ENCODE measurements at regions not wholly inside any gene's neighbourhood (a gene's known extent, or its start where the extent isn't known, plus 50 kb on each side); places are given as distances from the start of the nearest gene placed in this dataset.
"Not testable (repeated sequence)": the region's sequence is repeated elsewhere in the genome, so short reads cannot be mapped to it uniquely, and the experiment has no call there.

DNA sequence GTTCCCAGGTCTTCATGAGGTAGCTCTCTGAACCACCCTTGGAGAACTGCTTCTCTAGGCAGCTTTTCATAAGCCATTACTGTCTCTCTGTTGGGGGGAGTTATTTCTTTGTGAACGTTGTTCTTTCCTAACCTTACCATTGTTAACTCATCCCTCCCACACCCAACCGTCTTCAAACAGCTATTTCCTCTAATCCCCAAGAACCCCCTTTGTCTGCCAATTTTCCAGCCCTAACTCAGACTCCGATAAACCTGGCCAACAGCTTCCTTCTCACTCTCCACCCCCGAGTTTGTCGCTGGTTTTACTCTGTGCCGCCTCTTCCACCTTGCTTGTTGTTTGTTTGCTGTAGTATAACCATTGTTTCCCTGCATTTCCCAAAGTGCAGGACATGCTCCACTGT lies 131.5 kb downstream of the CCDC34 start:
- CTCF ChIA-PET: interaction anchor here (1.3 kb wide), 1 partner anchor 254 kb away, joined by 5 read pairs; no protein-coding TSS in a partner anchor
- TF ChIP-seq, protein P1, sequence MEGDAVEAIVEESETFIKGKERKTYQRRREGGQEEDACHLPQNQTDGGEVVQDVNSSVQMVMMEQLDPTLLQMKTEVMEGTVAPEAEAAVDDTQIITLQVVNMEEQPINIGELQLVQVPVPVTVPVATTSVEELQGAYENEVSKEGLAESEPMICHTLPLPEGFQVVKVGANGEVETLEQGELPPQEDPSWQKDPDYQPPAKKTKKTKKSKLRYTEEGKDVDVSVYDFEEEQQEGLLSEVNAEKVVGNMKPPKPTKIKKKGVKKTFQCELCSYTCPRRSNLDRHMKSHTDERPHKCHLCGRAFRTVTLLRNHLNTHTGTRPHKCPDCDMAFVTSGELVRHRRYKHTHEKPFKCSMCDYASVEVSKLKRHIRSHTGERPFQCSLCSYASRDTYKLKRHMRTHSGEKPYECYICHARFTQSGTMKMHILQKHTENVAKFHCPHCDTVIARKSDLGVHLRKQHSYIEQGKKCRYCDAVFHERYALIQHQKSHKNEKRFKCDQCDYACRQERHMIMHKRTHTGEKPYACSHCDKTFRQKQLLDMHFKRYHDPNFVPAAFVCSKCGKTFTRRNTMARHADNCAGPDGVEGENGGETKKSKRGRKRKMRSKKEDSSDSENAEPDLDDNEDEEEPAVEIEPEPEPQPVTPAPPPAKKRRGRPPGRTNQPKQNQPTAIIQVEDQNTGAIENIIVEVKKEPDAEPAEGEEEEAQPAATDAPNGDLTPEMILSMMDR (IDR thresholded peaks at IDR 0.05; ENCODE audit: control extremely low read depth, extremely low read depth, low read depth, missing control alignments): no peak
- no peak for DNase-seq (ENCODE audit: extremely low spot score)
- POLR2A ChIA-PET: no interaction called here

DNA sequence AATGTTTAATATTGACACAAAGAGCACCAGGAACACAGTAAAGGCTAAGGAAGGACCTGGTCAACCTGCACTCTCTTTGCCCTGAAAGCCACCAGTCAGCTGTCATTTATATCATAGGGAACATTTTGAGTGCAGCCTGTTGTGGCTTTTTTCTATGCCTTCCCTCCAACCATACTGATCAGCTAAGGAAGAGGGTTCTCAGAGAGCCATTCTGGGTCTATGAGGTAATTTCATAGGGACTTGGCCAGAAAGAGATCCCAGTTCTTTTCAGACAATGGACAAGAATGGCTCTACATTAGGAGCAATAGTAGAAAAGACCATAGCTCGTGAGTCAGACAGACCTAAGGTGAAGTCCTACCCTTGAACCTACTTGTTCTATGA lies 132.8 kb downstream of the CCDC34 start:
- POLR2A ChIA-PET: no interaction called here
- CTCF ChIA-PET: no interaction called here
- TF ChIP-seq, protein P1 (IDR thresholded peaks at IDR 0.05; ENCODE audit: control extremely low read depth, extremely low read depth, low read depth, missing control alignments): no peak
- DNase-seq (ENCODE audit: extremely low spot score): no peak

DNA sequence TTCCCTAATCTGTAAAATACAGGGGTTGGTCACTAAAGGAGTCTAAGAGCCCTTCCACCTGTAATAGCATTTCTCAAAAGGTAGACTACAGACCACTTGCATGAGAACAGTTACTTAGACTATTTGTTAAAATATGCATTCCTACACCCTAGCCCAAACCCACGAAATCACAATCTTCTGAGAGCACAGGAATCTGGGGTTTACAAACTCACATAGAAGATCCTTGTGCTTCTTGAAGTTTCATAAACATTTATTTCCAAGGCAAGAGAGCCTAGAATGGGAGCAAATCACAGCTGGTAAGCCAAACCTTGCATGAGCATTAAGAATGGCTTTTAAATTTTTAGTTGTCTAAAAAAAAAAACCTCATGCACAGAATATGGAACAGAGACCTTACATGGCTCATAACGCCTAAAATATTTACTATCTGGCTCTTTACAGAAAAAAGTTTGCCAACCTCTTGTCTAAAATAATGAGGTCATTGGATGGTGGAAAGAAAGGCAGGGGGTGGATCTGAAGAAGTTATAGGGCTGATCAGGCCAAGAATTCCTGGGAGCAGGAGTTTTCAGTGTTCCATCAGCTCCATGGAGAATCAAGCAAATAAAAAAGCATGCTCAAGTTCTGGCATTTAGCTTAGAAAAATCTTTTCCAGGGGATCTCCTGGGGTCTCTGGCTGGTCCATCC lies 133.4 kb downstream of the CCDC34 start:
- ChIA-PET POLR2A (no interaction called here), CTCF (no interaction called here)
- DNase-seq (ENCODE audit: extremely low spot score): no peak
- TF ChIP-seq, protein P1 (IDR thresholded peaks at IDR 0.05; ENCODE audit: control extremely low read depth, extremely low read depth, low read depth, missing control alignments): no peak

DNA sequence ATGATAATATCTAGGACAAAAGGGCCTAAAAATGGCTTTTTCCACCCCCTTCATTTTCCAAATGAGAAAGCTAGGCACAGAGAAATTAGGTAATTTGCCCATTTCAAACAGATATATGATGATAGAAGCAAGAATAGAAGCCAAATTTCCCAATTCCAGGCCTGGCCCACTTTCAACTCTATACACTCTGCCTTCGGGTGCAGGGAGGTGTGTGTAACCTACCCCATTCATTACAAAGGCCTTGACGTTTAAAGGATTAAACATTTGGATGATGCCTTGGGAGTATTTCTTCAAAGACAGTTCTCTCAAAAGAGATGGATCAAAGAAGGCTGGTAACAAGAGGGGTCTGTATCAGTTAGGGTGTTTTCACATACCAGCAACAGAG lies 134.1 kb downstream of the CCDC34 start:
- TF ChIP-seq, protein P1 (IDR thresholded peaks at IDR 0.05; ENCODE audit: control extremely low read depth, extremely low read depth, low read depth, missing control alignments): no peak
- DNase-seq (ENCODE audit: extremely low spot score): no peak
- ChIA-PET CTCF (no interaction called here), POLR2A (no interaction called here)

DNA sequence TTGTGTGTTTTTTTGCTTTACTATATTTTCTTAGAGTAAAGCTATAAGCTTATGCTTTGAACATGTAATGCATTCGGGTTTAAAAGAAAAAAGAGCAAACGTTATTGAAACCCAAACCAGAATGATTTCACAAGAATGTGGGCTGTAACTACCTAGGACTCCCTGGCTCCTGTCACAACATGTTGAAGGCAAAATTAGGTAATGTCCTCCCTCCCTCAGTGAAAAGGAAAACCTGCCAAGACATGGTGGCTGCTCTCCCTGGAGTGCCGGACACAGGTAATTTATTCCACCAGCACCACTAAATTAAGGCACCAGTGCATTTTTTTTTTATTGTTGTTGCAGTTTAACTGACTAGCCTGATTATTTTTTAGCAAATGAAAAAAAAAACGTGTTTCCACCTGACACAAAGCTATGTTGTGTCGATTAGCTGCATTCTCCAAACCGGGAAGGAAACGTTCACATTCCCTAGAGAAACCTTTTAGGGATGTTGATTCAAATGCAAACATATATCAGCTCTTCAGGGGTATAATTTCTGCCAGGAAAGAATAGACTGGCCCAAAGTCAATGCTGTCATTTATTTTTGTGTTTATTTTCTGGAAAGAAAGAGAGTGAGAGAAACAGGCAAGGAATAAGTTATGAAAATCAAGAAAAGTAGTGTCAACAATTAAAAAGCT lies 134.6 kb downstream of the CCDC34 start:
- no peak for DNase-seq (ENCODE audit: extremely low spot score)
- ChIA-PET CTCF (no interaction called here), POLR2A (no interaction called here)
- TF ChIP-seq, protein P1 (IDR thresholded peaks at IDR 0.05; ENCODE audit: control extremely low read depth, extremely low read depth, low read depth, missing control alignments): no peak

DNA sequence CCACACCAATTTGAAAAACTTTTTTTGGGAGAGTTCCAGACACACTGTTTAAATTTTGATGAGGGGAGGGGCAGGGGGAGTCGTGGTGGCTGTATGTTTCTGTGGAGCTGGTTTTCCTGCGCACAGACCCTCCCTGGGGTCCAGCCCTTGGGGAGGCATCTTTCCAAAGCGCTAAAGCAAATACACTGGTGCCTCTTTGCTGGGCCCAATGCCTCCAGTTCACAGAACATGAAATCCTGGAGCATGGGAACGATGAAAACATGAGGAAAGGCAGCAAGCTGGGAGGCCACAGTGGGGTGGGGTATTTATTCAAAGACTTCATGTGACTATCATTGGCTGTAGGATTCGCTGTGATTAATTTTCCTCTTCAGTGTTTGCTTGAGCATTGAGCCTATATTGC lies 135.3 kb downstream of the CCDC34 start:
- ChIA-PET POLR2A (no interaction called here), CTCF (no interaction called here)
- TF ChIP-seq, protein P1 (IDR thresholded peaks at IDR 0.05; ENCODE audit: control extremely low read depth, extremely low read depth, low read depth, missing control alignments): no peak
- no peak for DNase-seq (ENCODE audit: extremely low spot score)

DNA sequence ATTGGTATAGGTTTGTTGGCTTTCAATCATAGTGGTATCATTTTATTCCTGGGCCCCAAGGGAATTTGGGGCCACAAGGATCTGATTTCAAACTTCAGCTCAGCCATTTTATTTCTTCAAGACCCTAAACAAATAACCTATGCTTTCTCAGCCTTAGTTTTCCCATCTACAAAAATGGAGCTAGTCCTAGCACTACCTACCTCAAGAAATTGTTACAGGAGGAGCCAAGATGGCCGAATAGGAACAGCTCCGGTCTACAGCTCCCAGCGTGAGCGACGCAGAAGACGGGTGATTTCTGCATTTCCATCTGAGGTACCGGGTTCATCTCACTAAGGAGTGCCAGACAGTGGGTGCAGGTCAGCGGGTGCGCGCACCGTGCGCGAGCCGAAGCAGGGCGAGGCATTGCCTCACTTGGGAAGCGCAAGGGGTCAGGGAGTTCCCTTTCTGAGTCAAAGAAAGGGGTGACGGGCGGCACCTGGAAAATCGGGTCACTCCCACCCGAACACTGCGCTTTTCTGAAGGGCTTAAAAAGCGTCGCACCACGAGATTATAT lies 143.5 kb downstream of the CCDC34 start:
- CTCF ChIA-PET; DNase-seq (ENCODE audit: extremely low spot score); POLR2A ChIA-PET: not testable (repeated sequence)

Measured in GM10248 (cell line).